Esophagus squamous epithelium (tissue), 4 donors: ENCODE measurements at regions not wholly inside any gene's neighbourhood (a gene's known extent, or its start where the extent isn't known, plus 50 kb on each side); places are given as distances from the start of the nearest gene placed in this dataset.

Experiments
- POLR2A ChIP-seq, 4 donors: fragments of 450-650 bp; IDR thresholded peaks; one replicate each; pipeline ENCODE4 v1.6.1; 2017; ENCODE audit warnings: antibody characterized with exemption in 4 of 4, mild to moderate bottlenecking in 4 of 4, moderate library complexity in 3 of 4
- TF ChIP-seq, protein P1 (sequence below), 6 experiments: fragments of 450-650 bp in 4 of 6; fragments of 200-600 bp in 2 of 6; sonication (generic) in 2 of 6; IDR thresholded peaks; one replicate each; pipeline ENCODE4 v1.5.1; 2016 to 2019; ENCODE audit warnings: antibody characterized with exemption in 6 of 6, mild to moderate bottlenecking in 4 of 6, moderate library complexity in 4 of 6

DNA sequence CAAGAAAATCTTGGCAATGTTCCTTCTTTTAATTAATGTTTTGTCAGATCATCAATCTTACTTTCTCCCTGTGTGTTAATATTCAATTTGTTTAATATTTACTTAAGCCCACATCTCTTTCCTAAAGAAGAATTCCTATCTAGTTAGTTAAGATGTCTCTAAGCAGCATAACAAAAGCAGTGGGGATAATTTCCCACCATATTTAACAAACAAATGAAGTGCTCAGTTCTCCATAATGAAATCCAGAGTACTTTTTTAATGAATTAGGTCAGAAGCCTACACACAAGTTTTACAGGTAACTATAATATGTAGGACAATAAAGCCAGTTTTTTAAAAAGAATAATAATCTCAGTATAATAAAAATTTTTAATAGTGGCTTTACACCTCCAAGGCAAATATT, 1918.8 kb downstream of the EFNA5 start:
- TF ChIP-seq, protein P1, sequence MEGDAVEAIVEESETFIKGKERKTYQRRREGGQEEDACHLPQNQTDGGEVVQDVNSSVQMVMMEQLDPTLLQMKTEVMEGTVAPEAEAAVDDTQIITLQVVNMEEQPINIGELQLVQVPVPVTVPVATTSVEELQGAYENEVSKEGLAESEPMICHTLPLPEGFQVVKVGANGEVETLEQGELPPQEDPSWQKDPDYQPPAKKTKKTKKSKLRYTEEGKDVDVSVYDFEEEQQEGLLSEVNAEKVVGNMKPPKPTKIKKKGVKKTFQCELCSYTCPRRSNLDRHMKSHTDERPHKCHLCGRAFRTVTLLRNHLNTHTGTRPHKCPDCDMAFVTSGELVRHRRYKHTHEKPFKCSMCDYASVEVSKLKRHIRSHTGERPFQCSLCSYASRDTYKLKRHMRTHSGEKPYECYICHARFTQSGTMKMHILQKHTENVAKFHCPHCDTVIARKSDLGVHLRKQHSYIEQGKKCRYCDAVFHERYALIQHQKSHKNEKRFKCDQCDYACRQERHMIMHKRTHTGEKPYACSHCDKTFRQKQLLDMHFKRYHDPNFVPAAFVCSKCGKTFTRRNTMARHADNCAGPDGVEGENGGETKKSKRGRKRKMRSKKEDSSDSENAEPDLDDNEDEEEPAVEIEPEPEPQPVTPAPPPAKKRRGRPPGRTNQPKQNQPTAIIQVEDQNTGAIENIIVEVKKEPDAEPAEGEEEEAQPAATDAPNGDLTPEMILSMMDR (IDR thresholded peaks at IDR 0.05), result no peak
- no peak for TF ChIP-seq POLR2A (IDR thresholded peaks at IDR 0.05)
